NCI-H446 treated with DMSO at 0.1 percent for 48 hours (cell line): ENCODE measurements at regions not wholly inside any gene's neighbourhood (a gene's known extent, or its start where the extent isn't known, plus 50 kb on each side); places are given as distances from the start of the nearest gene placed in this dataset.

Experiments
- DNase-seq: peaks from one replicate; lab custom pipeline; 2025; lab: John Stamatoyannopoulos, UW

DNA sequence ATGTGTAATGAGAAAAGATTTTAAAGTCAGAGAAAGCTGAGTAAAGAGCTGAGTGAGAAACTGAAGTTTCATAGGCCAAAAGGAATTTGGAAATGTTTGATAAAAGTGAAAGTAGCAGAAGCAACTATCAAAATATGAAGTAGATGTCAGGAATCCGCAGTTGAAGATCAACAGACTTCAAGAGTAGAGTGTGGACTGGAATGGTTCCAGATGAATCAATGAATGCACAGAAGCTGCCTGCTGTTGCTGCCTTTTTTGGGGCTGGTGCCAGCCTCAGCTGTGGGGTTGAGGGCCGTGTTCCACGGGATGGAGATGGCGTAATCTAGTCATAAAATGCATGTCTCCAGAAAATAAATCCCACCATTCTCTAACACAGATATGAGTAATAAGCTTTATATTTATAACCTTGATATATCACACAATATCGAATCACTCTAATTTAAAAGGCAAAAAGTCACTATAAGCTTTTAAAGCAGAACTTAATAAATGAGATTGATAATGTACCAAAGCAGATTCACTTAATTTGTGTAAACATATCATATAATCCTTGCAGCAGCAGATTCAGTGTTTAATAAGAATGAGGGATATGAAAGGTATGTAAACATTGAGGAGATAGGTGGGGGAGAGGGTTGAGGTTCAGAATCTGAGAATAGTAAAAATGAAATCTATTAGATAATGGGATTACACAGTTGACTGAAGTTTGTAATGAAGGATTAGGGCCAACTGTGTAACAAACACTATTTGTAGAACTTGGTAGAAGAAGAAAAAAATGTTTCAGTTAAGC, 652.3 kb upstream of the FTMT start:
- peak; percentile 30 for DNase-seq

DNA sequence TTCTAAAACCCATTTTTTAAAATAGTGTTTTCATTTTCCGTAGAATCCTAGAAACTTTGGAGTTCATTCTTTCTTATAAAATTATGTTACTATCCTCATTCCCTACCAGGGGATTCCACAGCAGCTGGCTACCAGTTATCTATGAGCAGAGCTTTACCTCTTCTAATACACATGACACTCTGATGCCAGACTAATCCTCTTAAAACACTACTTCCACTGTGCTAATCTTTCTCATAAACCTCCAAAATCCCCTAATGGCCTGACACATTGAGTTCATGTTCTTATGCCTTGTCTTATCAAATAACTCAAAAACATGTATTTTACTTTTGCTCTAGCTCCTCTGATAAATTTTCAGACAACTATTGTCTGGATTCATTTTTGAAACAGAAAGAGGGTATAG, 633.6 kb upstream of the FTMT start:
- no peak for DNase-seq

DNA sequence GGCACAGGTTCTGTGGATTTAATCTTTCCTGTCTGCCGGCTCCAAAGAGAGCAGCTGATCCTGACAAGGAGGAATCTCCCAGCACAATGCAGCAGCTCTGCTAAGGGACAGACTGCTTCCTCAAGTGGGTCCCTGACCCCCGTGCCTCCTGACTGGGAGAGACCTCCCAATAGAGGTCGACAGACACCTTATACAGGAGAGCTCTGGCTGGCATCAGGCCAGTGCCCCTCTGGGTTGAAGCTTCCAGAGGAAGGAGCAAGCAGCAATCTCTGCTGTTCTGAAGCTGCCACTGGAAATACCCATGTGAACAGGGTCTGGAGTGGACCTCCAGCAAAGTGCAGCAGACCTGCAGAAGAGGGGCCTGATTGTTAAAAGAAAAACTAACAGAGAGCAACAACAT, 630.2 kb upstream of the FTMT start:
- no peak for DNase-seq

DNA sequence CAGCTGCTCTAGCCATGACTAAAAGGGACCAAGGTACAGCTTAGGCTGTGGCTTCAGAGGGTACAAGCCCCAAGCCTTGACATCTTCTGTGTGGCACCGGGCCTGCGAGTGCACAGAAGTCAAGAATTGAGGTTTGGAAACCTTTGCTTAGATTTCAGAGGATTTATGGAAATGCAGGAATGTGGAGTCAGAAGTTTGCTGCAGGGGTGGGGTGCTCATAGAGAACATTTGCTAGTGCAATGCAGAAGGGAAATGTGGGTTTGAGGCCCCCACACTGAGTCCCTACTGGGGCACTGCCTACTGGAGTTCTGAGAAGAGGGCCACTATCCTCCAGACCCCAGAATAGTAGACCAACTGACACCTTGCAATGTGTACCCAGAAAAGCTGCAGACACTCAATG, 624.9 kb upstream of the FTMT start:
- no peak for DNase-seq

DNA sequence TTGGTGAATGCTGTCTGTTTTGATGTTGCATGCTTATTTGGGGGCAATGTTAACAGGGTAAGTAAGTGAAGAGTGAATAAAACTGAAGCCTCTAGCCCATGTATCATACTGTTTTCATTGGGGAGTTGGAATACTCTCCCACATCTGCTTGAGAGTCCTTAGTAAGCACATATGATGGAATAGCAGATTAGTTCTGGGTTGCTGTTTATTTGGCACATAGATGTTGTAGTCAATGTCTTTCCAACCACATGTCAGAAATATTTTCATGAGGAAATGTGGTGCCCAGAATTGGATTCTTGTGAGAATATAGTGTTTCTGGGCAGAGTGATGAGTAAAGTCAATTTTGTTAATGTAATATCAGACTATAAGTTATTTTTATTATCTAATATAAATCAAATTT, 611.7 kb upstream of the FTMT start:
- DNase-seq = no peak

DNA sequence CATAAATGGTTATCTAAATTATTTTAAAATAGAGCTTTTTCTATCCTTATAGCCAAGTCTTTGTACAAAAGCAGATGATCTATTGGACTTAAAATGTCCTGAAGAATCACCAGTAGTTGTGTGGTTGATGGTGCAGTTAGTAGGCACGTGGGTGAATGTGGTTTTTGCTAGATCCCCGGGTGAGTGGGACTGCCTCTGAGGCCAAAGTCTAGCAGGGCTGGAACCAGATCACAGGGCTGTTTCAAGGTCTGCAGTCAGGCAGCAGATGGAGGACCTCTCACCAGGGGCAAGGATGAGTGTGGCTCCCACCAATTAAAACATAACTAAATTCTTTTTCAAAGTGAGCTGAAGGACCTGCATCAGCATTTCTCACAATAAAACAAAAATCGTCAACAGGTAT, 604.7 kb upstream of the FTMT start:
- DNase-seq = no peak

DNA sequence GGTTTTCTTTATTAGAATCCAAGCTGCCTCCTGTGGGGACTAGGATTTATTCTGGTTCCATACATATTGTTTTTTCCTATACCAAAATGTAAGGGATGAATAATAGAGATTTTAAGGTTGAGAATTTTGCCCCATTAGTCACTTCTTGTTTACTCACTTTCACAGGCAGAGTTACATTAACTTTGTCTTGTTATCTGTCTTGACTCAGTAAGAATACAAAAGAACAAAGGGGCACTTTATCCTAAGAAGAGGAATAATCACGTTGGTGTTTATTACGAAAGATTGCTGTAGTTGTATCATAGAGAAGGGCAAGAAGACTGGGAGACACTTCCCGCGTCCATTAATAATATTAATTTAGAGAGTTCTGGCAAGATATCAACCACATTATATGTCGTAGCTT, 599.7 kb upstream of the FTMT start:
- DNase-seq = no peak

DNA sequence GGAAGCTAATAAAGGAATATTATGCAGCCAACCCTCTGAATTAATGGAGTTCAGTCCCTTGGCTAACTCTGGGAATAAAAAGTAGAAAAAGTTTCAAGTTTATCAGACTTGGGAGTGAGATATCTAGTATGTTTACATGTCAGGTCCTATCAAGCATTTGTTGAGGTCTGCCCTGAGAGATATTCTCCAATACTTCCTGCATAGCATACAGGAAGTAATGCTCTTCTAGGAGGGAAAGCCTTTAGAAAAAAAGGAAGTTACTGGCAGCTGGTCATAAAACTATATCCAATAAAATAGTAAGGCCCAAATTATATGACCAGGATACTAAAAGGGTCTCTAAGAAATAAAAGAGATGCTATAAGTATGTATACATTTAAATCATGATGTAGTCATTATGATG, 594.1 kb upstream of the FTMT start:
- DNase-seq = no peak

DNA sequence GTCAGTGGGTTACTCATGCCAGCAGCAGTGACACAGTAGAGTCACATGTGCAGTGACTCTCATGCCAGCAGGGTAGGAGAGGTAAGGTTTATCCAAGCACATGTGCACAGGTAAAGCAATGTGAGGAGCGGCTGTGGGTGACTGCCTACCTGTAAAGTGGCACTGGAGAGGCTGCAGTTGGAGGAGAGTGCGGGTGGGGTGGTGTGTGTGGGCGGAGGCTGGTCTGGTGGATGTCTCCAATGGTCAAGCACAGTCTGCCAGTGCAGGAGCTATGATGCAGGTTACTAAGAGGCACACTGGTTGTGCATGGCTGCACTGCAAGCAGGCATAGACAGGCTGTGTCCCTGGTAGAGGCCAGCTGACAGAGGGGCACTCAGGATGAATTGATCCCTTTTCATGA, 588.2 kb upstream of the FTMT start:
- DNase-seq = no peak

DNA sequence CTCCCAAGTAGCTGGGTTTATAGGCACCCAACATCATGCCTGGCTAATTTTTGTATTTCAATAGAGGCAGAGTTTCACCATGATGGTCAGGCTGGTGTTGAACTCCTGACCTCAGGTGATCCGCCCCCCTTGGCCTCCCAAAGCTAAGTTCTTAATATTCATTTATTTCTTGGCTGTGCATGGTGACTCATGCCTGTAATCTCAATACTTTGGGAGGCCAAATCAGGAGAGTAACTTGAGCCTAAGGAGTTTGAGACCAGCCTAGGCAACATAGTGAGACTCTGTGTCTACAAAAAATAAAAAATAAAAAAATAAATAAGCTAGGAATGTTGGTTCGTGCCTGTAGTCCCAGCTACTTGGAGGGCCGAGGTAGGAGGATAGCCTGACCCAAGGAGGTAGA, 587.1 kb upstream of the FTMT start:
- no peak for DNase-seq

DNA sequence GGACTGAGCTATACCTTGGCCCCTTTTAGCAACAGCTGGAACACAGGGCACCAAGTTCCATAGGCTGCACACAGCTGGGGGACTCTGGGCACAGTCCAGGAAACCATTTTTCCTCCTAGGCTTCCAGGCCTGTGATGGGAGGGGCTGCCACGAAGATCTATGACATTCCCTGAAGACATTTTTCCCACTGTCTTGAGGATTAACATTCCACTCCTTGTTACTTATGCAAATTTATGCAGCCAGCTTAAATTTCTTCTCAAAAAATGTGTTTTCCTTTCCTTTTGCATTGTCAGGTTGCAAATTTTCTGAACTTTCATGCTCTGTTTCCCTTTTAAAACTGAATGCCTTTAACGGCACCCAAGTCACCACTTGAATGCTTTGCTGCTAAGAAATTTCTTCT, 580.1 kb upstream of the FTMT start:
- DNase-seq = no peak

DNA sequence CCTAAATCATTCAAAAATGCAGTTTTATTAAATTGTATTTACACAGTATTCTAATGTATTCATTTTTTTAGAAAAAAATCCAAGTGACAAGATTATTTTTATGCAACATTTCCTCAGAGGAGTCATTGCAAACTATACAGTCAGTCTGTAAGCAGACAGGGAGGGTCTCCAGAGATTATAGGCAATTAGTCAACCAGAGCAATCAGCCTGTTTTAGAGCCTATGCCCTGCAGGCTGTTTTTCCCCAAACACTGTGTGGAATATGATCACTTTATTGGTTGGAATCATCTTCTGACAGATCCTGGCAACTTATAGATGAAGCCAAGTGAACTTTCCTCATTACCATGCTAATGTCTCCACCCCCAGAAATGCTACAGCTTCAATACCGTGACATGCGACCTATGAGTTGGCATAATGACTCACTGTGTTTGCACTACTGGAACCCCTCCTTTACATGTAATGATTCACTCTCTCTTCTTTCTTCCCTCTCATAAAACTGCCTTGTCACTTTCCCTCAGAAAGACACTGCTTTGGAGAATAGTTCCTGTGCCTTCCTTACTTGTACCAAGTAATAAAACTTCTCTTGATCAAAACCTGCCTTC, 577.7 kb upstream of the FTMT start:
- peak; percentile 3 for DNase-seq

DNA sequence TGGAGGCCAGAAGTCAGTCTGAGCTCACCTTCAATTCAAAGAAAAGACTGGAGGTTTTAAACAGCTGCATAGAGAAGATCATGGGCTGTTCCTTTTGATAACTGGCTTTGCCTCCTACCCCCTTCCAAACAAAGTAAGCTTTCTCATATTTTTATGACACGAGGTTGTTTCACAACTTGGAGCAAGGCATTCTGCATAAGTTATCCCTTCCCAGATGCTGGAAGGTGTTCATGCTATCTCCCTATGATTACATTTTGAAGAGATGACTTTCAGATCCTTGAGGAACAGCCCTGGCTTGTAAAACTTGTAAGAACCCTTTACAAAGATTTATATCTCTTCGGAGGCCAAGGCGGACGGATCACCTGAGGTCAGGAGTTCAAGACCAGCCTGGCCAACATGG, 571.9 kb upstream of the FTMT start:
- no peak for DNase-seq

DNA sequence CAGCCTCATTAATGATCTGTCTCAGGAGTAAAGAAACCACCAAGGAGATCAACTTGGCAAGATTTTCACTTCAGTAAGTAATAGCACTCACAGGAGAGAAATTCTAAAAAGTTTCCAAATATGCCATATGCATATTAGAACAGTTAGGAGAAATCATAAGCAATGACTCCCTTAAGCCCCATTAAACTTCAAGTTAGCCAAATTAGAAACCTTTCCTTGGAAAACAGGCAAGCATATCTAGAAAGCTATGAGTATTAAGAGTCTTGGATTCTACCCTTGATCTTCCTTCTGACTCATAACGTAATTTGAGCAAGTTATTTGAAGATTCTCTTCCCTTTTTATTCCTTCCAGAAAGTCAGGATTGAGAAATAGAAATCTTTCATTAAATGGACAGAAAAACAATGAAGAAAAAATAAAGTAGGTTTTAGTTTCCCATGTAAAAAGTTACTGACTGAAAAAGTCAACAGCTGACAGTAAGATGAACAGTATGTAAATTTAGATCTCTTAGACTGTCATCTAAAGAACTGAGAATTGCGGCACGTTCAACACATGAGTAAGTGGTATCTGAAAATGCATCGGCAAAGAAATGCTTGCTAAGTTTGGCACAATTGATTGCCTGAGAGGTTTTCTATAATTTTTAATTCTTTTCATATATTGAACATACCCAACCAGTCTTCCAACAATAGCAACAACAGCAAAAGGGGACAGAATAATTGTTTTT, 565.7 kb upstream of the FTMT start:
- no peak for DNase-seq

DNA sequence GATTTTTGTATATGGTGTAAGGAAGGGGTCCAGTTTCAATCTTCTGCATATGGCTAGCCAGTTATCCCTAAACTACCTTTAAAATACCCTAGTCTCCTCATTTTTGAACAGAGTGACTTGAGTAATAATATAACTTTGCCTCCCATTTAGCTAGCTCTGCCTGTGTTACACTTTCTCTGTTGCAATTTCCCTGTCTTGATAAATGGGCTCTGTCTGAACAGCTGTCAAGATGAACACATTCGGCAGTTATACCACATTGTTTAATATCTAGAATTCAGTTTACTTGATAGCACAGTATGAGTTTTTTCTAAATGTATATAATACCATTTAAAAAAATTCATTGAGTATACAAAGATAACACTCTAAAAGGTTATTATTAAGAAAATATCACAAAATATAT, 562.9 kb upstream of the FTMT start:
- no peak for DNase-seq

DNA sequence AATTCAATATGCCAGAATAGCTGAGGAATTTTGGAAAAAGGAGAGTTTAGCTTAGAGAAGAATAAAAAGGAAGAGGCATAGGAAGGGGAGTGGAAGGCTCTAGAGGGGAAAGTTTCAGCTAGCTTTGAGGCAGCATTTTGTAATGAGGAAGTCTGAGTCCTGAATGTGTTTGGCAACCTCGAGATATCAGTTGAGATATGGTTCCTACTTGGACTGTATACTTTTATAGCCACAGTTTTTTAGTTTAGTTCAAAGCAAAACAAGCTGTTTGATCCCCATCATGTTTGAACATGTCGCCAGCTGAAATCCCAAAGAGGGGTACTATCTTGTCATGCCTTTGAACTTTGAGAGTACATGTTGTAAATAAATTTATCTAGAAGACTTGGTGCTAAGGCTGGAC, 559.0 kb upstream of the FTMT start:
- DNase-seq = no peak

DNA sequence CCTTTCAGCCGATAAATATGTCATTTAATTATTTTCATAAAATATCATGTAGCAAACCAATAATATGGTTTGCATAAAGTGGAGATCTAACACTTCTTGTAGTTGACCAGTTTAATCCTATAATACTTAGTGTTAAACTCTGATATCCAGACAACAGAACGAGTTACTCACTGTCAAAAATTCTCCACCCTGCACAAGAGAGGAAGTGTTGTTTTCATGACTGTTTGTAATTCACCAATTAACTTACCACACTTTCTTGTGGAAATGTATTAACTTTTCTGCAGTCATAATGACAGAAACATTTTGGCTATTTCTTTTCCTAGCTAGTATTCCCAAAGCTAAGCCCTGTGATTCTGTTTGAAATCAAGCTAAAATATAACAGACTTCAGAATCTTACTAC, 555.3 kb upstream of the FTMT start:
- DNase-seq = no peak

DNA sequence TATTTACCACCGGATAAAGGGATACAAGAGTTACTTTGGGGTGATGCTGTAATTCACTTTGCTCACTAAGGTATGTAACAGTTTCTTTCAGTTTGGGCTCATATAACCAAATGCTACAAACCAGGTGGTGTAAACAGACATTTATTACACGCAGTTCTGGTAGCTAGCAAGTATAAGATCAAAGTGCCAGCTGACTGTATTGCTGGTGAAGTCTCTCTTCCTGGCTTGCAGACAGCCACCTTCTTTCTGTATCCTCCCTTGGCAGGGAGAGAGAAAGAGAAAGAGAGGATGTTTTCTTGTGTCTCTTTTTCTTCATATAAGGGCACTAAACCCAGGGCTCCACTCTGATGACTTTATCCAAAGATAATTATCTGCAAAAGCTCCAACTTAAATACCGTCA, 552.5 kb upstream of the FTMT start:
- DNase-seq = no peak

DNA sequence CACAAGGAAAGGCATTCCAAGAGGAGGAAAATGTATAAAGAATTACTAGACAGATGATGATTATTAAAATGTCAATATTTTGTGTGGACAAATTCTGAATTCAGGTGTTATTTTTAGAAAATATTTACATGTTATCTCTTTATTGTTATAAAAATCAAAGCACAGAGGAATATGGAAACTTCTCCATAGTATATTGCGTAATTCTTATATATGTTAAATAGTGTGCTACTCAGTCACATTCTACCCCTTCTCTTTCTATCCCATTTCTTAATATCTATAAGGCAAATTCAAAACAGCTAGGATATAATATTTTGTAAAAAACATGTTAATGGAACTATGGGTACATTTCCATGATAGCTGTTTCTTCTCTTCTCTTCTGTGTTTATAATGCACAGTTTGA, 546.8 kb upstream of the FTMT start:
- no peak for DNase-seq

DNA sequence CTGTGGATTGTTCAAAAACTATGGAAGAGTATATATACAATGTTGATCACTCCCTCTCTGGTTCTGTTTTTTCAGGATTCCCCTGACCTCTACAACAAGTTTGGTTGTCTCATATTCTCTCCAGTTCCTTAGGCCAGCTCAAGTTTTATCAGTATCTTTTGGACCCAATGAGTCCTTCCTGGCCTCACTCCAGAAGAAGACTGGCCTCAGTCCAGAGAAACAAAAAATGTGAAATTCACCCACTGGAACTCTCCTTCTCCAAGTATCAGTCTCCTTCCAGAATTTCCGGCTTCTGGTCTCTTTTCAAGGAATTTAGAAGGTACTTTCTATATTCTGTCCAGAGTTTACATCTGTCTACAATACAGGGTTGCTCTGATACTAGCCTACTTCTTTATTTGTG, 537.8 kb upstream of the FTMT start:
- no peak for DNase-seq

DNA sequence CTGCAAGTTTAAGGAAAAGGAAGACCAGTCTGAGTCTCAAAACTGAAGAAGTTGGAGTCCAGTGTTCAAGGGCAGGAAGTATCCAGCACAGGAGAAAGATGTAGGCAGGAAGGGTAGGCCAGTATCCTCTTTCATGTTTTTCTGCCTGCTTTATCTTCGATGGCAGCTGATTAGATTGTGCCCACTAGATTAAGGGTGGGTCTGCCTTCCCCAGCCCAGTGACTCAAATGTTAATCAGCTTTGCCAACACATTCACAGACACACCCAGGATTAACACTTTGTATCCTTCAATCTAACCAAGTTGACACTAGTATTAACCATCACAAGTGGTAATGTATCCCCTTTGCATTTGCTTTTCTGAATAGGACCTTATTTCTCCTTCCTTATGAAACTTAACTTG, 535.9 kb upstream of the FTMT start:
- no peak for DNase-seq

DNA sequence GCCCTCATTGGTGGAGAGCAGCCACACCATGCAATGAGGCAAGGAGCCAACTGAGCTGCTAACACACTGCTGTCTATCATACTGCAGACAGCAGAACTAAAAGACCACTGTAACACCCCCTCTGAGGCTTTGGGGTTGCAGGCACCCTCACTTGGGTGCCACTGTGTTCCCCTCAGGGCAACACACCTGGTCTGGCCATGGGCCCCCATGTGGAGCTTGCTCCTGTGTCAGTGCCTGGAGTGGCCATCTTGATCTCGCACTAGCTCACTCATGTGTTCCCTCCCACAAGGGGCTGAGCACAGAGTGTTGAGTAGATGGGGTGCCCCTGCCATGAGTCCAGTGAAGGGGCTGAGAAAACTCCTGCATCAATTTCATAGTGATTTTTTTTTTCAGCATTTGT, 532.4 kb upstream of the FTMT start:
- no peak for DNase-seq

DNA sequence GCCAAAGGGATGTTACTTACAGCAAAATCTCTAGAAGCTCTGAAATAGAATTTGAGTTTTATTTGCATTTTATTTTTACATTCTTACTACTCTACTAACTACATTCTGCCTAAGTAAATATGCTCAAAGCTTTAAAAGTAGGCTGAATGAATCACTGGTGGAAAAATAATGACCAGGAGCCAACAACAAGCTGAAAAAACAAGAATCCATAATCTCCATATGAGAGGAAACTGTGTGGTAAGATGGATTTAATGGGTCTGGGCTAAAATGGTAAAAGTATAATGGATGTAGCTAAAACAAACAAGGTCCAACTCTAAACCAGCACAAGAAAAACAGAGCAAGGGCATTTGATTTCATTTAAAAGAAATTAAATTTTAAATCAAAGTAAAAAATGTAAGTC, 525.8 kb upstream of the FTMT start:
- DNase-seq = no peak
